Astrocyte (in vitro differentiated cells and primary cell): ENCODE measurements at regions not wholly inside any gene's neighbourhood (a gene's known extent, or its start where the extent isn't known, plus 50 kb on each side); places are given as distances from the start of the nearest gene placed in this dataset.

Experiments
- EZH2 ChIP-seq: IDR thresholded peaks from 2 replicates; pipeline ENCODE4 v1.6.1; 2012; ENCODE audit warnings: mild to moderate bottlenecking, low read length, inconsistent platforms; ENCODE audit not compliant: insufficient read depth
- TF ChIP-seq, protein P1 (sequence below): IDR thresholded peaks from 2 replicates; pipeline ENCODE4 v1.5.1; 2011; ENCODE audit warnings: low read depth, mild to moderate bottlenecking, inconsistent platforms, low read length, moderate library complexity; ENCODE audit not compliant: insufficient read depth

DNA sequence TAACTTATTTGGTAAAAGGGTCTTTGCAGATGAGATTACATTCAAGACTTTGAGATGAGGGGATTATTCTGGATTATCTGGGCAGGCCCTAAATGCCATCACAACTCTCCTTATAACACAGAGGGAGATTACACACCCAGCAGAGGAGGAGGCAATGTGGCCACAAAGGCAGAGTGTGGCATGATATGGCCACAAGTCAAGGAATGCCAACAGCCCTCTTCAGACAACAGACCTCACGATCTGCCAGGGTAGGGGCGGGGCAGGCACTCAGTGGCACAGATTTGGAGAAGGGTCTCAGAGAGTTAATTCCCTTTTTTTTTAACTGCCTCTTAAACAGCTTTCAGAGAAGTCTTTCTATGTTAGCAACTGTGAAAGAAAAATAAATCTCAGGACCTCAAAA is 96.9 kb downstream of the CYP26B1 start:
- TF ChIP-seq, protein P1, sequence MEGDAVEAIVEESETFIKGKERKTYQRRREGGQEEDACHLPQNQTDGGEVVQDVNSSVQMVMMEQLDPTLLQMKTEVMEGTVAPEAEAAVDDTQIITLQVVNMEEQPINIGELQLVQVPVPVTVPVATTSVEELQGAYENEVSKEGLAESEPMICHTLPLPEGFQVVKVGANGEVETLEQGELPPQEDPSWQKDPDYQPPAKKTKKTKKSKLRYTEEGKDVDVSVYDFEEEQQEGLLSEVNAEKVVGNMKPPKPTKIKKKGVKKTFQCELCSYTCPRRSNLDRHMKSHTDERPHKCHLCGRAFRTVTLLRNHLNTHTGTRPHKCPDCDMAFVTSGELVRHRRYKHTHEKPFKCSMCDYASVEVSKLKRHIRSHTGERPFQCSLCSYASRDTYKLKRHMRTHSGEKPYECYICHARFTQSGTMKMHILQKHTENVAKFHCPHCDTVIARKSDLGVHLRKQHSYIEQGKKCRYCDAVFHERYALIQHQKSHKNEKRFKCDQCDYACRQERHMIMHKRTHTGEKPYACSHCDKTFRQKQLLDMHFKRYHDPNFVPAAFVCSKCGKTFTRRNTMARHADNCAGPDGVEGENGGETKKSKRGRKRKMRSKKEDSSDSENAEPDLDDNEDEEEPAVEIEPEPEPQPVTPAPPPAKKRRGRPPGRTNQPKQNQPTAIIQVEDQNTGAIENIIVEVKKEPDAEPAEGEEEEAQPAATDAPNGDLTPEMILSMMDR: no peak
- TF ChIP-seq EZH2: no peak
